Endothelial cell of umbilical vein (primary cell): ENCODE measurements at regions not wholly inside any gene's neighbourhood (a gene's known extent, or its start where the extent isn't known, plus 50 kb on each side); places are given as distances from the start of the nearest gene placed in this dataset.

ENCODE experiments used
- BruUV-seq: library from RNA; stranded (reverse); fragments of 400-500 nt; replicated peaks from 2 replicates; lab custom pipeline; 2021; lab: Mats Ljungman, UMichigan
- CTCF ChIA-PET: fragments of 300-600, 350-600 bp; sonication (Branson Sonifier 250); formaldehyde crosslinking; loops from one replicate; lab custom pipeline; 2021; ENCODE audit warnings: antibody characterized with exemption, inconsistent platforms; lab: Charles Lee
- POLR2A ChIA-PET: fragments of 300-600, 350-600 bp; sonication (Branson Sonifier 250); formaldehyde crosslinking; loops from one replicate; lab custom pipeline; 2021; ENCODE audit warnings: antibody characterized with exemption, inconsistent platforms; lab: Charles Lee
- DNase-seq: peaks from one replicate; pipeline ENCODE4 v3.0.0-alpha.2; 2011; ENCODE audit warnings: low read depth, low spot score
- FAIRE-seq: peaks from 2 replicates; lab custom pipeline; 2011; peaks lifted over from hg19 to GRCh38; lab: Jason Lieb, UNC
- H2AFZ ChIP-seq: 2 replicates; pipeline ENCODE4 v1.6.0; 2012; ENCODE audit warnings: low read depth, low read length, control low read depth, inconsistent platforms
- H3K27ac ChIP-seq: 2 replicates; pipeline ENCODE4 v1.5.1; 2011; ENCODE audit warnings: low read depth, mild to moderate bottlenecking, control low read depth, low read length, moderate library complexity; ENCODE audit not compliant: insufficient read depth
- H3K27me3 ChIP-seq, 2 experiments: 2 replicates each; pipeline versions ENCODE4 v1.6.0 to v1.6.1; 2011; ENCODE audit warnings: low read length in 2 of 2, mixed read lengths in 1 of 2; ENCODE audit not compliant: control insufficient read depth in 2 of 2, insufficient read depth in 2 of 2
- H3K36me3 ChIP-seq, 2 experiments: 2 replicates in 1 of 2; 3 replicates in 1 of 2; pipeline ENCODE4 v1.5.1; 2011; ENCODE audit warnings: low read length in 2 of 2, mild to moderate bottlenecking in 1 of 2, moderate library complexity in 1 of 2; ENCODE audit not compliant: control insufficient read depth in 2 of 2, insufficient read depth in 2 of 2; ENCODE audit errors: extremely low read depth in 1 of 2
- H3K4me1 ChIP-seq: 3 replicates; pipeline ENCODE4 v1.5.1; 2011; ENCODE audit warnings: mild to moderate bottlenecking, low read length; ENCODE audit not compliant: control insufficient read depth, insufficient read depth; ENCODE audit errors: extremely low read depth
- H3K4me2 ChIP-seq: 2 replicates; pipeline ENCODE4 v1.6.1; 2011; ENCODE audit warnings: low read length, control low read depth, mixed read lengths; ENCODE audit not compliant: insufficient read depth
- H3K4me3 ChIP-seq, 3 experiments: fragments of 200-600 bp in 1 of 3; sonication (generic), shearing (Covaris generic) in 1 of 3; replicated peaks in 1 of 3; 2 replicates each; pipeline ENCODE4 v1.5.1; 2011 to 2016; ENCODE audit warnings: control low read depth in 3 of 3, low read length in 3 of 3, mild to moderate bottlenecking in 2 of 3, inconsistent platforms in 1 of 3, low read depth in 1 of 3, moderate library complexity in 1 of 3; ENCODE audit not compliant: insufficient read depth in 1 of 3
- H3K79me2 ChIP-seq: 2 replicates; pipeline ENCODE4 v1.6.0; 2012; ENCODE audit warnings: low read length, inconsistent platforms; ENCODE audit not compliant: control insufficient read depth, insufficient read depth
- H3K9ac ChIP-seq: replicated peaks from 2 replicates; pipeline ENCODE3; 2011; ENCODE audit warnings: low read length, control low read depth; ENCODE audit not compliant: insufficient read depth; ENCODE audit errors: extremely low read depth
- H3K9me1 ChIP-seq: replicated peaks from 3 replicates; pipeline ENCODE4 v1.6.0; 2011; ENCODE audit warnings: mild to moderate bottlenecking, low read length; ENCODE audit not compliant: control insufficient read depth, insufficient read depth; ENCODE audit errors: extremely low read depth
- H3K9me3 ChIP-seq: replicated peaks from 2 replicates; pipeline ENCODE4 v1.5.1; 2012; ENCODE audit warnings: low read length, inconsistent platforms; ENCODE audit not compliant: control insufficient read depth, insufficient read depth
- H4K20me1 ChIP-seq: replicated peaks from 2 replicates; pipeline ENCODE3; 2011; ENCODE audit warnings: mild to moderate bottlenecking, low read length; ENCODE audit not compliant: control insufficient read depth, insufficient read depth; ENCODE audit errors: extremely low read depth
- CTCF ChIP-seq, 2 donors: IDR thresholded peaks; 1 replicate in 1 of 2; 2 replicates in 1 of 2; pipeline ENCODE4 v1.5.1; 2011; ENCODE audit warnings: low read length in 2 of 2, mild to moderate bottlenecking in 2 of 2, moderate library complexity in 2 of 2, control low read depth in 1 of 2, inconsistent platforms in 1 of 2, low read depth in 1 of 2; ENCODE audit not compliant: insufficient read depth in 1 of 2; ENCODE audit errors: extremely low read depth in 1 of 2
- EZH2 ChIP-seq: IDR thresholded peaks from 2 replicates; pipeline ENCODE4 v1.6.1; 2012; ENCODE audit warnings: borderline replicate concordance, low read depth, mild to moderate bottlenecking, moderate library complexity, low read length, inconsistent platforms; ENCODE audit not compliant: severe bottlenecking
- FOS ChIP-seq: IDR thresholded peaks from 2 replicates; pipeline ENCODE4 v1.6.1; 2011; ENCODE audit warnings: mild to moderate bottlenecking, low read length, moderate library complexity, borderline replicate concordance; ENCODE audit not compliant: insufficient read depth
- GATA2 ChIP-seq: IDR thresholded peaks from 2 replicates; pipeline ENCODE4 v1.7.0; 2011; ENCODE audit warnings: low read depth, mild to moderate bottlenecking, moderate library complexity, mixed read lengths, low read length; ENCODE audit not compliant: insufficient read length, insufficient read depth
- JUN ChIP-seq: IDR thresholded peaks from 2 replicates; pipeline ENCODE4 v1.6.1; 2011; ENCODE audit warnings: borderline replicate concordance, low read depth; ENCODE audit not compliant: insufficient read length, insufficient read depth
- MAX ChIP-seq: IDR thresholded peaks from 2 replicates; pipeline ENCODE4 v1.6.1; 2011; ENCODE audit not compliant: insufficient read depth, insufficient read length
- MYC ChIP-seq: IDR thresholded peaks from one replicate; pipeline ENCODE4 v1.6.1; 2011; ENCODE audit warnings: mild to moderate bottlenecking, low read depth, low read length
- POLR2A ChIP-seq: IDR thresholded peaks from 2 replicates; pipeline ENCODE4 v1.6.1; 2012; ENCODE audit warnings: low read depth, mild to moderate bottlenecking, control low read depth, low read length
- POLR2AphosphoS5 ChIP-seq: IDR thresholded peaks from 2 replicates; pipeline ENCODE4 v1.6.1; 2012; ENCODE audit warnings: low read depth, mild to moderate bottlenecking, control low read depth, low read length, moderate library complexity; ENCODE audit not compliant: insufficient read depth
- dilution Hi-C: fragments of 300-500 bp; cut with MboI; formaldehyde crosslinking; loops from one replicate; pipeline ENCODE4 v1.15.0; 2019; ENCODE audit warnings: low sequenced_read_pairs; ENCODE audit not compliant: extremely low pct_ligation_motif_present
- intact Hi-C: fragments of 100-400 bp; cut with micrococcal nuclease; formaldehyde crosslinking; loops from one replicate; pipeline ENCODE4 v1.10.0; 2022

DNA sequence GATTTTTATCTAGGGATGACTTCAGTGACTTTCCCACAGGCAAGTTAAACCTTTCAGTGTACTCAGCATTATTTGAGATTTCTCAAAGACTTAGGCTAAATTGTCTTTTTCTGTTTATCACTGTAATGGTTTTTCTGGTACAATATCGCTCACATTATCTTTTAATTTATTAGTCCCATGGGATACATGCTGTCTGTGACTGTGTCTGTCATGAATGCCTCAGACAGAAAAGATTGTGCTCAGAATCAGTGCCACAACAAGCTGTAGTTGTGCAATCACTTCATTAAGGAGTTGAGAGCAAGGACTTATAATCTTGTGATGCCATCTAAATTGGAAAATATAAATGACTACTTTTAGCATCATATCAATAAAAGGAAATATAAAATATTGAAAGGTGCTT lies 2374.2 kb upstream of the RAG2 start:
- dilution Hi-C loops (no loop called here), intact Hi-C loops (no loop called here)
- no peak for DNase-seq
- H3K9ac ChIP-seq: no peak overlapping the region
- TF ChIP-seq EZH2: no peak
- no peak for TF ChIP-seq POLR2AphosphoS5
- no peak for TF ChIP-seq GATA2
- H3K36me3 ChIP-seq: no peaks in the 10 kb centered on the region
- H3K4me2 ChIP-seq: no peak overlapping the region
- no peaks in the 10 kb centered on the region for H4K20me1 ChIP-seq
- no peak overlapping the region for H3K4me3 ChIP-seq
- H3K9me3 ChIP-seq: no peaks in the 10 kb centered on the region
- FAIRE-seq: no peak
- no peak overlapping the region for H2AFZ ChIP-seq
- no peaks in the 10 kb centered on the region for H3K79me2 ChIP-seq
- no peaks in the 10 kb centered on the region for H3K4me1 ChIP-seq
- CTCF ChIA-PET: no interaction called here
- H3K27me3 ChIP-seq: no peaks in the 10 kb centered on the region
- H3K27ac ChIP-seq: no peak overlapping the region
- no peaks in the 10 kb centered on the region for H3K9me1 ChIP-seq
- no TSS peak for BruUV-seq
- POLR2A ChIA-PET: no interaction called here

DNA sequence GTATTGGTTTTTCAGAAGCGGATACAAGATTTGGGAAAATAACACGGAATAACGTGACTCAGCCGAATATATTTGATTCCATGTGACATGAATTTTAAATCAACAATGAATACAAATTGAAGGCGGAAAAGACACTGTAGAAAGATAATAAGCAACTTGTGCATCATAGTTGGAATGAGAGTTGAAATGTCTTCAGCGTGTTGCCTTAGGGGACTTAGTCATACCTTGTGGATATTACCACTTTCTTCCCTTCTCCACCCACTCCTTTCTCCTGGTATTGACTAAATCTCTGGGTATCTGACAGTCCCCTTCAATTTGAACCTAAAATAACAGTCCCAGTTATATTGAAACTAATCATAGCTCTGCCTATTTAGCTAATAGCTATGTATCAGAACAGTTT lies 2373.1 kb upstream of the RAG2 start:
- CTCF ChIA-PET: no interaction called here
- no peaks in the 10 kb centered on the region for H3K4me1 ChIP-seq
- H3K27me3 ChIP-seq: no peaks in the 10 kb centered on the region
- no peak overlapping the region for H3K27ac ChIP-seq
- H3K79me2 ChIP-seq: no peaks in the 10 kb centered on the region
- no peak for TF ChIP-seq GATA2
- no peak for TF ChIP-seq FOS
- no peak for TF ChIP-seq MAX
- TF ChIP-seq JUN: no peak
- TF ChIP-seq POLR2AphosphoS5: no peak
- no peak for TF ChIP-seq POLR2A
- TF ChIP-seq EZH2: no peak
- TF ChIP-seq CTCF (IDR thresholded peaks at IDR 0.05; ENCODE audit: extremely low read depth in 1 of 2, insufficient read depth in 1 of 2, low read depth in 1 of 2, low read length in 2 of 2): no peak
- TF ChIP-seq MYC: no peak
- H3K36me3 ChIP-seq: no peaks in the 10 kb centered on the region
- H4K20me1 ChIP-seq: no peaks in the 10 kb centered on the region
- no peak overlapping the region for H2AFZ ChIP-seq
- no peak overlapping the region for H3K4me3 ChIP-seq
- dilution Hi-C loops (no loop called here), intact Hi-C loops (no loop called here)
- no peaks in the 10 kb centered on the region for H3K9me1 ChIP-seq
- FAIRE-seq (no peak), DNase-seq (no peak)
- POLR2A ChIA-PET: no interaction called here
- H3K9me3 ChIP-seq: no peaks in the 10 kb centered on the region
- BruUV-seq: no TSS peak
- H3K9ac ChIP-seq: no peak overlapping the region
- no peak overlapping the region for H3K4me2 ChIP-seq
